GM19240 (cell line): ENCODE measurements at regions not wholly inside any gene's neighbourhood (a gene's known extent, or its start where the extent isn't known, plus 50 kb on each side); places are given as distances from the start of the nearest gene placed in this dataset.
"Not testable (repeated sequence)": the region's sequence is repeated elsewhere in the genome, so short reads cannot be mapped to it uniquely, and the experiment has no call there.

Experiments
- DNase-seq: peaks from one replicate; pipeline ENCODE4 v3.0.0; 2011; ENCODE audit warnings: low spot score; ENCODE audit not compliant: insufficient read length

- no peak for DNase-seq
Measured at GRCh38 chr5:33067291-33067690, 356.2 kb downstream of the NPR3 start.

- DNase-seq = no peak
Measured at GRCh38 chr5:33068786-33069185, 357.7 kb downstream of the NPR3 start.

GRCh38 chr5:33072296-33072695 is 361.2 kb downstream of the NPR3 start:
- no peak for DNase-seq

- no peak for DNase-seq
Measured at GRCh38 chr5:33072726-33073125, 361.6 kb downstream of the NPR3 start.

- no peak for DNase-seq
Measured at GRCh38 chr5:33073881-33074327, 362.8 kb downstream of the NPR3 start.

GRCh38 chr5:33074548-33074947 is 363.4 kb downstream of the NPR3 start:
- DNase-seq = no peak

- DNase-seq = no peak
Measured at GRCh38 chr5:33075731-33076130, 364.6 kb downstream of the NPR3 start.

GRCh38 chr5:33079548-33079947 is 361.2 kb upstream of the TARS1 start:
- no peak for DNase-seq

GRCh38 chr5:33080287-33080686 is 360.5 kb upstream of the TARS1 start:
- no peak for DNase-seq

- DNase-seq = no peak
Measured at GRCh38 chr5:33088176-33088575, 352.6 kb upstream of the TARS1 start.

- DNase-seq = no peak
Measured at GRCh38 chr5:33091571-33092363, 349.0 kb upstream of the TARS1 start.

- DNase-seq = no peak
Measured at GRCh38 chr5:33092719-33093118, 348.0 kb upstream of the TARS1 start.

- DNase-seq = no peak
Measured at GRCh38 chr5:33102551-33102950, 338.2 kb upstream of the TARS1 start.

- DNase-seq = no peak
Measured at GRCh38 chr5:33105521-33105941, 335.2 kb upstream of the TARS1 start.

GRCh38 chr5:33110496-33110895 is 330.3 kb upstream of the TARS1 start:
- not testable (repeated sequence) for DNase-seq

- DNase-seq = no peak
Measured at GRCh38 chr5:33114361-33114760, 326.4 kb upstream of the TARS1 start.

GRCh38 chr5:33115467-33115866 is 325.3 kb upstream of the TARS1 start:
- no peak for DNase-seq

GRCh38 chr5:33118761-33119415 is 321.9 kb upstream of the TARS1 start:
- DNase-seq = no peak

- no peak for DNase-seq
Measured at GRCh38 chr5:33120671-33121070, 320.1 kb upstream of the TARS1 start.

GRCh38 chr5:33129309-33129708 is 311.5 kb upstream of the TARS1 start:
- no peak for DNase-seq

- DNase-seq = no peak
Measured at GRCh38 chr5:33136785-33137184, 304.0 kb upstream of the TARS1 start.

- DNase-seq = not testable (repeated sequence)
Measured at GRCh38 chr5:33138145-33138544, 302.6 kb upstream of the TARS1 start.
